ENCODE measurements at regions not wholly inside any gene's neighbourhood (a gene's known extent, or its start where the extent isn't known, plus 50 kb on each side); places are given as distances from the start of the nearest gene placed in this dataset.

DNA sequence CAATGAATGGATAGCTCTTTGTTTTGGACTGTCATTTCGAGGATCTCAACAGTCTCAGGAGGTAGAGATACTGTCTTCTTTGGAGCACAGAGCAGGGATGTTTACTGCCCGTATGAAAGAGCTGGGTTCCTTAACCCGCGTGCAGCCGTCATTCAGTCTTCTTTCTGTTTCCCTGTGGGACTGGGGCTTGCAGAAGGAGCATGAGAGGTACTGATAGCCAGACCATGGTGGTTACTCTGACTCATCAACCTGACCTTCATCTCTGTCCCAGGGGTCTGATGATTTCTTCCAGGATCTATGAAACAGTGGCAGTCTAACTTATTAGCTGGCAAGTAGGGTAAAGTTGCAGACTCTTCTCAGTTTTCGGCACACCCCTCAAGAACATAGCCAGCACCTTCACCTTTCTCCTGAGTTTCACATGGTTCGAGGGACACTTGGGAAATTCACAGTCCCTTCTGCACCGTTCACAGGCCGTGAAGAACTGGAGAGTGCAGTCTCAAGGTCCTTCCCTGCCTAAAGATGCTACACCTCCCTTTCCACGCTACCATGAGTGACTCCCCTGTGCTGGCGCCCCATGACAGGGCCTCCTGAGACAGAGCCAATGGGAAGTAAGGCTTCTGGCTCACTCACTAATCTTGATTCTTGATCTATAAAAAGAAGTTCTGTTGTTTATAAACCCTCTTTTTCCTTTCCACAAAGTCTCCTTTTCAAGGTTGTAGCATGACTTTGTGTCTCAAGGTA lies 226.2 kb downstream of the MC4R start:
- Histone ChIP-seq H3K4me3 (no peak overlapping the region), H3K27me3 (no peaks in the 10 kb centered on the region)

DNA sequence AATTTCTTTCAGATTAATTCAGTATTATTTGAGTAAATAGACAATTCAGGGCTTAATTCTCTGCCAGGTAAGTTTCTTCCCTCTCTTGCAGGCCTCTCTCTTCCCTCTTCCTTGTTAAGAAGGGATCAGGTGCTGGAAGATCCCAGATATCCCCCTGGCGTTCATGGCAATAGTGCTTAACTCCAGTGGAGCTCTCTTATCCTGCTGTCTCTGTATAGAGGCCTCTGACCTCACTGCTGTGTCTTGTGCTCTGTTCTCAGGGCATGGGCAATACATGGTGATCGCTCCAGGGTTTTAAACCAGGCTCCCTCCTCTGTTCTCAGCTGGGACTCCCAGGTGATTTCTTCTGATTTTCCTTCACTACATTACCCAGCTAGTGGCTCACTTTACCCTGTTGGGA lies 226.8 kb downstream of the MC4R start:
- Histone ChIP-seq H3K27me3 (no peaks in the 10 kb centered on the region), H3K36me3 (no peaks in the 10 kb centered on the region), H3K27ac (no peak overlapping the region), H3K4me3 (no peak overlapping the region), H3K9me3 (no peaks in the 10 kb centered on the region), H3K4me1 (no peaks in the 10 kb centered on the region)
- TF ChIP-seq POLR2AphosphoS5 (IDR thresholded peaks at IDR 0.05; ENCODE audit: insufficient read depth in 1 of 2, low read depth in 1 of 2) (no peak), POLR2A (IDR thresholded peaks at IDR 0.05) (no peak), CTCF (IDR thresholded peaks at IDR 0.05) (no peak)
- DNase-seq (ENCODE audit: extremely low spot score in 2 of 2): no peak
- intact Hi-C loops (cut with DNase I): no loop called here

More for the DNA sequence above, 226.2 kb downstream of the MC4R start:
- Histone ChIP-seq H3K36me3 (no peaks in the 10 kb centered on the region), H3K4me1 (no peaks in the 10 kb centered on the region), H3K9me3 (no peaks in the 10 kb centered on the region), H3K27ac (no peak overlapping the region)
- intact Hi-C loops (cut with DNase I): no loop called here
- TF ChIP-seq POLR2AphosphoS5 (IDR thresholded peaks at IDR 0.05; ENCODE audit: insufficient read depth in 1 of 2, low read depth in 1 of 2): no peak
- no peak for TF ChIP-seq POLR2A (IDR thresholded peaks at IDR 0.05)
- TF ChIP-seq CTCF (IDR thresholded peaks at IDR 0.05): no peak
- no peak for DNase-seq (ENCODE audit: extremely low spot score in 2 of 2)

- H3K4me1 ChIP-seq: no peaks in the 10 kb centered on the region
- no peaks in the 10 kb centered on the region for H3K36me3 ChIP-seq
- DNase-seq (ENCODE audit: extremely low spot score in 2 of 2): no peak
- H3K27me3 ChIP-seq: no peaks in the 10 kb centered on the region
- no peak overlapping the region for H3K4me3 ChIP-seq
- intact Hi-C loops (cut with DNase I): no loop called here
- no peaks in the 10 kb centered on the region for H3K9me3 ChIP-seq
- TF ChIP-seq CTCF (IDR thresholded peaks at IDR 0.05): no peak
- TF ChIP-seq POLR2AphosphoS5 (IDR thresholded peaks at IDR 0.05; ENCODE audit: insufficient read depth in 1 of 2, low read depth in 1 of 2): no peak
- no peak for TF ChIP-seq POLR2A (IDR thresholded peaks at IDR 0.05)
- no peak overlapping the region for H3K27ac ChIP-seq
These were observed 235.0 kb downstream of the PMAIP1 start for GRCh38 chr18:60134806-60135205.

DNA sequence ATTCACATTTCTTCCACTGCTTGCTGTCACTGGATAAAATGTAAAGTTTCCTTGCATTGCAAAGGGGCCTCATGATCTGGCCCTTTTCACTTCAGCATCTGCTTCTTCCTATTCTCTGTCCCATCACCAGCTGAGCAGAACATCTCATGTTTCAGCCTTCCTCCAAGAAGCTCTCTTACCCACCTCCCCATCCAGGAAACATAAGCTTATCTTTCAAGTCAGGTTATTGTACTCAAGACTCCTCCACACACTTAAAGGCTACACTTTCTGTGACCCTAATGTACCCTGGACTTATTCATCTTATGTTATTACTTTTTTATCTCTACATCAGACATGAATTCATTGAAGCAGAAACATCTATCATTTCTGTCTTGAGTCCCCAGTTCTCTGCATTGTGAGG lies 230.5 kb downstream of the PMAIP1 start:
- Histone ChIP-seq H3K4me1 (no peaks in the 10 kb centered on the region), H3K4me3 (no peak overlapping the region), H3K27ac (no peak overlapping the region), H3K27me3 (no peaks in the 10 kb centered on the region), H3K36me3 (no peaks in the 10 kb centered on the region), H3K9me3 (no peaks in the 10 kb centered on the region)
- DNase-seq (ENCODE audit: extremely low spot score in 2 of 2): no peak
- TF ChIP-seq POLR2A (IDR thresholded peaks at IDR 0.05) (no peak), CTCF (IDR thresholded peaks at IDR 0.05) (no peak), POLR2AphosphoS5 (IDR thresholded peaks at IDR 0.05; ENCODE audit: insufficient read depth in 1 of 2, low read depth in 1 of 2) (no peak)
- intact Hi-C loops (cut with DNase I): no loop called here

GRCh38 chr18:60123031-60123430 lies 223.2 kb downstream of the PMAIP1 start:
- intact Hi-C loops (cut with DNase I): no loop called here
- H3K4me1 ChIP-seq: no peaks in the 10 kb centered on the region
- DNase-seq (ENCODE audit: extremely low spot score in 2 of 2): no peak
- no peaks in the 10 kb centered on the region for H3K36me3 ChIP-seq
- no peaks in the 10 kb centered on the region for H3K9me3 ChIP-seq
- no peaks in the 10 kb centered on the region for H3K27me3 ChIP-seq
- H3K4me3 ChIP-seq: no peak overlapping the region
- no peak for TF ChIP-seq POLR2A (IDR thresholded peaks at IDR 0.05)
- TF ChIP-seq CTCF (IDR thresholded peaks at IDR 0.05): no peak
- no peak for TF ChIP-seq POLR2AphosphoS5 (IDR thresholded peaks at IDR 0.05; ENCODE audit: insufficient read depth in 1 of 2, low read depth in 1 of 2)
- no peak overlapping the region for H3K27ac ChIP-seq

Measured in vagina (tissue), 2 donors.